COLO668 (cell line): ENCODE measurements at regions not wholly inside any gene's neighbourhood (a gene's known extent, or its start where the extent isn't known, plus 50 kb on each side); places are given as distances from the start of the nearest gene placed in this dataset.
"Not testable (repeated sequence)": the region's sequence is repeated elsewhere in the genome, so short reads cannot be mapped to it uniquely, and the experiment has no call there.

Experiments
- DNase-seq: peaks from one replicate; lab custom pipeline; 2025; ENCODE audit not compliant: unreplicated experiment; lab: John Stamatoyannopoulos, UW

GRCh38 chr7:6937746-6938145 lies 111.7 kb upstream of the CCZ1B start:
- DNase-seq, result not testable (repeated sequence)

- peak; percentile 22 for DNase-seq
Measured at GRCh38 chr7:6938284-6938683, 112.2 kb upstream of the CCZ1B start.

- not testable (repeated sequence) for DNase-seq
Measured at GRCh38 chr7:6939126-6939525, 113.1 kb upstream of the CCZ1B start.

GRCh38 chr7:6939896-6940295 lies 113.8 kb upstream of the CCZ1B start:
- DNase-seq, result not testable (repeated sequence)

- DNase-seq, result not testable (repeated sequence)
Measured at GRCh38 chr7:6946873-6947272, 120.8 kb upstream of the CCZ1B start.

GRCh38 chr7:6950231-6950630 lies 124.2 kb upstream of the CCZ1B start:
- not testable (repeated sequence) for DNase-seq

- not testable (repeated sequence) for DNase-seq
Measured at GRCh38 chr7:6951553-6951952, 125.5 kb upstream of the CCZ1B start.

- not testable (repeated sequence) for DNase-seq
Measured at GRCh38 chr7:6953138-6953797, 127.2 kb upstream of the CCZ1B start.

GRCh38 chr7:6953798-6954181 lies 127.7 kb upstream of the CCZ1B start:
- DNase-seq, result not testable (repeated sequence)

- DNase-seq, result not testable (repeated sequence)
Measured at GRCh38 chr7:6955385-6955784, 129.3 kb upstream of the CCZ1B start.

- not testable (repeated sequence) for DNase-seq
Measured at GRCh38 chr7:6955990-6956566, 130.0 kb upstream of the CCZ1B start.

GRCh38 chr7:6958371-6958770 lies 132.3 kb upstream of the CCZ1B start:
- not testable (repeated sequence) for DNase-seq

GRCh38 chr7:6959942-6960341 lies 133.9 kb upstream of the CCZ1B start:
- not testable (repeated sequence) for DNase-seq

- not testable (repeated sequence) for DNase-seq
Measured at GRCh38 chr7:6962871-6963270, 136.8 kb upstream of the CCZ1B start.

- DNase-seq, result peak; percentile 67
Measured at GRCh38 chr7:6965051-6965450, 139.0 kb upstream of the CCZ1B start.

GRCh38 chr7:6970180-6970579 lies 144.1 kb upstream of the CCZ1B start:
- not testable (repeated sequence) for DNase-seq

GRCh38 chr7:6974876-6975275 lies 148.8 kb upstream of the CCZ1B start:
- DNase-seq, result not testable (repeated sequence)

- DNase-seq, result not testable (repeated sequence)
Measured at GRCh38 chr7:6975346-6975745, 149.3 kb upstream of the CCZ1B start.

GRCh38 chr7:6977368-6977767 lies 151.3 kb upstream of the CCZ1B start:
- peak; percentile 33 for DNase-seq

- DNase-seq, result not testable (repeated sequence)
Measured at GRCh38 chr7:6978326-6978725, 152.3 kb upstream of the CCZ1B start.

- peak; percentile 88 for DNase-seq
Measured at GRCh38 chr7:6979456-6979855, 153.4 kb upstream of the CCZ1B start.

GRCh38 chr7:6982375-6982774 lies 156.3 kb upstream of the CCZ1B start:
- DNase-seq, result not testable (repeated sequence)

- DNase-seq, result not testable (repeated sequence)
Measured at GRCh38 chr7:6986892-6987291, 160.8 kb upstream of the CCZ1B start.
